ENCODE measurements at regions not wholly inside any gene's neighbourhood (a gene's known extent, or its start where the extent isn't known, plus 50 kb on each side); places are given as distances from the start of the nearest gene placed in this dataset.

GRCh38 chr20:24851346-24852019, 97.6 kb upstream of the CST7 start:
- Histone ChIP-seq H2BK20ac (ENCODE audit: low read depth, low read length) (no peak overlapping the region), H2BK120ac (ENCODE audit: low read depth, low read length) (no peak overlapping the region), H4K5ac (ENCODE audit: low read depth, low read length) (no peak overlapping the region), H2AFZ (replicated peaks; ENCODE audit: low read length, poor library complexity) (no peak overlapping the region), H3K4me1 (ENCODE audit: control insufficient read depth, insufficient read depth, low read length) (no peaks in the 10 kb centered on the region), H2AK9ac (replicated peaks; ENCODE audit: low read depth, low read length, poor library complexity) (no peak overlapping the region), H3K79me1 (ENCODE audit: low read depth in 1 of 2, low read length in 2 of 2) (no peaks in the 10 kb centered on the region), H3K18ac (ENCODE audit: low read depth, low read length) (no peak overlapping the region), H2AK5ac (ENCODE audit: low read depth, low read length) (no peak overlapping the region), H3K27ac (ENCODE audit: insufficient read depth, low read length) (no peak overlapping the region), H3K23ac (ENCODE audit: low read depth, low read length) (no peak overlapping the region), H4K91ac (ENCODE audit: insufficient read depth, low read depth, low read length) (no peak overlapping the region), H3K9me1 (ENCODE audit: insufficient read depth, low read length) (no peaks in the 10 kb centered on the region), H3K14ac (replicated peaks; ENCODE audit: low read depth, low read length) (no peak overlapping the region), H3K4ac (ENCODE audit: low read depth, low read length) (no peak overlapping the region), H3K4me2 (ENCODE audit: low read depth, low read length) (no peak overlapping the region), H2BK5ac (ENCODE audit: low read depth, low read length, poor library complexity, severe bottlenecking) (no peak overlapping the region), H3K4me3 (ENCODE audit: insufficient read depth, low read depth, low read length) (no peak overlapping the region), H4K8ac (ENCODE audit: low read depth in 2 of 2, low read length in 2 of 2) (no peak overlapping the region), H3K27me3 (ENCODE audit: control insufficient read depth, insufficient read depth, low read length) (no peaks in the 10 kb centered on the region), H3K9me3 (ENCODE audit: control insufficient read depth, insufficient read depth, low read length) (peaks cover 6% of the 10 kb centered on the region), H3K56ac (ENCODE audit: extremely low read depth, insufficient read depth, low read length) (no peak overlapping the region), H3K9ac (ENCODE audit: low read depth, low read length) (no peak overlapping the region), H2BK15ac (ENCODE audit: low read depth, low read length) (no peak overlapping the region), H3K36me3 (ENCODE audit: control insufficient read depth, insufficient read depth, low read length) (no peaks in the 10 kb centered on the region), H4K20me1 (ENCODE audit: insufficient read depth, low read length) (no peaks in the 10 kb centered on the region)
- ChIA-PET POLR2A (ENCODE audit: unreplicated experiment) (no interaction called here), CTCF (no interaction called here)
- no peak for DNase-seq
- BruUV-seq (replicated peaks), result no TSS peak
- ATAC-seq (ENCODE audit: low read depth), result no peak
- no peak for TF ChIP-seq CEBPB (IDR thresholded peaks at IDR 0.05; ENCODE audit: low read depth, low read length)
- TF ChIP-seq RCOR1 (IDR thresholded peaks at IDR 0.05; ENCODE audit: insufficient replicate concordance, low read length), result no peak
- no peak for TF ChIP-seq CHD1 (IDR thresholded peaks at IDR 0.05; ENCODE audit: low read depth, low read length)
- TF ChIP-seq, protein P1, sequence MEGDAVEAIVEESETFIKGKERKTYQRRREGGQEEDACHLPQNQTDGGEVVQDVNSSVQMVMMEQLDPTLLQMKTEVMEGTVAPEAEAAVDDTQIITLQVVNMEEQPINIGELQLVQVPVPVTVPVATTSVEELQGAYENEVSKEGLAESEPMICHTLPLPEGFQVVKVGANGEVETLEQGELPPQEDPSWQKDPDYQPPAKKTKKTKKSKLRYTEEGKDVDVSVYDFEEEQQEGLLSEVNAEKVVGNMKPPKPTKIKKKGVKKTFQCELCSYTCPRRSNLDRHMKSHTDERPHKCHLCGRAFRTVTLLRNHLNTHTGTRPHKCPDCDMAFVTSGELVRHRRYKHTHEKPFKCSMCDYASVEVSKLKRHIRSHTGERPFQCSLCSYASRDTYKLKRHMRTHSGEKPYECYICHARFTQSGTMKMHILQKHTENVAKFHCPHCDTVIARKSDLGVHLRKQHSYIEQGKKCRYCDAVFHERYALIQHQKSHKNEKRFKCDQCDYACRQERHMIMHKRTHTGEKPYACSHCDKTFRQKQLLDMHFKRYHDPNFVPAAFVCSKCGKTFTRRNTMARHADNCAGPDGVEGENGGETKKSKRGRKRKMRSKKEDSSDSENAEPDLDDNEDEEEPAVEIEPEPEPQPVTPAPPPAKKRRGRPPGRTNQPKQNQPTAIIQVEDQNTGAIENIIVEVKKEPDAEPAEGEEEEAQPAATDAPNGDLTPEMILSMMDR (conservative IDR thresholded peaks at IDR 0.05; ENCODE audit: low read depth, low read length), result no peak
- no peak for TF ChIP-seq ELK1 (IDR thresholded peaks at IDR 0.05; ENCODE audit: borderline replicate concordance, low read depth, low read length)
- TF ChIP-seq SMC3 (IDR thresholded peaks at IDR 0.05; ENCODE audit: low read depth, low read length), result no peak
- TF ChIP-seq RAD21 (IDR thresholded peaks at IDR 0.05; ENCODE audit: low read length), result no peak
- no peak for TF ChIP-seq MAFK (IDR thresholded peaks at IDR 0.05; ENCODE audit: low read depth, low read length)
- no peak for TF ChIP-seq BHLHE40 (IDR thresholded peaks at IDR 0.05; ENCODE audit: low read depth, low read length)
- TF ChIP-seq NFE2L2 (IDR thresholded peaks at IDR 0.05; ENCODE audit: low read depth, low read length), result no peak
- TF ChIP-seq, protein P2, sequence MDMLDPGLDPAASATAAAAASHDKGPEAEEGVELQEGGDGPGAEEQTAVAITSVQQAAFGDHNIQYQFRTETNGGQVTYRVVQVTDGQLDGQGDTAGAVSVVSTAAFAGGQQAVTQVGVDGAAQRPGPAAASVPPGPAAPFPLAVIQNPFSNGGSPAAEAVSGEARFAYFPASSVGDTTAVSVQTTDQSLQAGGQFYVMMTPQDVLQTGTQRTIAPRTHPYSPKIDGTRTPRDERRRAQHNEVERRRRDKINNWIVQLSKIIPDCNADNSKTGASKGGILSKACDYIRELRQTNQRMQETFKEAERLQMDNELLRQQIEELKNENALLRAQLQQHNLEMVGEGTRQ (IDR thresholded peaks at IDR 0.05; ENCODE audit: low read depth, low read length), result no peak
- intact Hi-C loops (cut with micrococcal nuclease), result no loop called here
- no CpG with 5 or more reads among the region's 3 CpGs for WGBS, 2 experiments (ENCODE audit: extremely low coverage in 2 of 2, insufficient read length in 1 of 2)
- dilution Hi-C loops (cut with HindIII; ENCODE audit: low sequenced_read_pairs, unreplicated experiment), result no loop called here
- in situ Hi-C loops (cut with MboI; ENCODE audit: low sequenced_read_pairs), result no loop called here
